Esophagus squamous epithelium (tissue), 4 donors: ENCODE measurements at regions not wholly inside any gene's neighbourhood (a gene's known extent, or its start where the extent isn't known, plus 50 kb on each side); places are given as distances from the start of the nearest gene placed in this dataset.
A peak's percentile ranks its signal among the peaks of the same experiment; 100 is the strongest.

Experiments used
- POLR2A ChIP-seq, 4 donors: fragments of 450-650 bp; IDR thresholded peaks; one replicate each; pipeline ENCODE4 v1.6.1; 2017; ENCODE audit warnings: antibody characterized with exemption in 4 of 4, mild to moderate bottlenecking in 4 of 4, moderate library complexity in 3 of 4
- TF ChIP-seq, protein P1 (sequence below), 6 experiments: fragments of 450-650 bp in 4 of 6; fragments of 200-600 bp in 2 of 6; sonication (generic) in 2 of 6; IDR thresholded peaks; one replicate each; pipeline ENCODE4 v1.5.1; 2016 to 2019; ENCODE audit warnings: antibody characterized with exemption in 6 of 6, mild to moderate bottlenecking in 4 of 6, moderate library complexity in 4 of 6

DNA sequence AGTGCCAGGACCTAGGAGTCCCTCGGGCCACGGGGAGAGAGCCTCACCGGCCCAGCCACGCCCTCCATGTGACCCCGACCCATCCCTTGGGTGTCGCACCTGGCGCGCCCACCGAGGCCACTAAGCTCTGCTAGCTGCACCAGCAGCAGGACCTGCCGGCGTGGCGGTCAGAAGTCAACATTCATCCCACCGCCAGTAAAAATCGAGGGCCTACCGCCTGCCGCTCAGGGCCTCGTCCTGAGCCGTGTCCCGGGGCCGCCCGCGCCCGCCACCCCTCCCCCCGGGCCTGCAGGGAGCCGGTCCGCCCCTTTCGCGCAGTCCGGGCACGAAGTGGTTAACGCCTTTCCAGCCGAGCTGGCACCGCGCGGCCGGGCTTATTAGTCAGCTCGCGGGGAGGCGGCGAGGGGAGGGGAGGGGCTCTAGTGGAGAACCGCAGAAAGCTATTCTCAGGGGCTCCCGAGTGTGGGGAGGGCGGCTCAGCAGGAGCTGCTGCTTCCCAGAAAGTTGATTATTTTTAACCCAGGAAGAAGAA, 124.4 kb downstream of the C9orf50 start:
- TF ChIP-seq, protein P1, sequence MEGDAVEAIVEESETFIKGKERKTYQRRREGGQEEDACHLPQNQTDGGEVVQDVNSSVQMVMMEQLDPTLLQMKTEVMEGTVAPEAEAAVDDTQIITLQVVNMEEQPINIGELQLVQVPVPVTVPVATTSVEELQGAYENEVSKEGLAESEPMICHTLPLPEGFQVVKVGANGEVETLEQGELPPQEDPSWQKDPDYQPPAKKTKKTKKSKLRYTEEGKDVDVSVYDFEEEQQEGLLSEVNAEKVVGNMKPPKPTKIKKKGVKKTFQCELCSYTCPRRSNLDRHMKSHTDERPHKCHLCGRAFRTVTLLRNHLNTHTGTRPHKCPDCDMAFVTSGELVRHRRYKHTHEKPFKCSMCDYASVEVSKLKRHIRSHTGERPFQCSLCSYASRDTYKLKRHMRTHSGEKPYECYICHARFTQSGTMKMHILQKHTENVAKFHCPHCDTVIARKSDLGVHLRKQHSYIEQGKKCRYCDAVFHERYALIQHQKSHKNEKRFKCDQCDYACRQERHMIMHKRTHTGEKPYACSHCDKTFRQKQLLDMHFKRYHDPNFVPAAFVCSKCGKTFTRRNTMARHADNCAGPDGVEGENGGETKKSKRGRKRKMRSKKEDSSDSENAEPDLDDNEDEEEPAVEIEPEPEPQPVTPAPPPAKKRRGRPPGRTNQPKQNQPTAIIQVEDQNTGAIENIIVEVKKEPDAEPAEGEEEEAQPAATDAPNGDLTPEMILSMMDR (IDR thresholded peaks at IDR 0.05): peak in 1 of 6 experiments; percentile 5
- TF ChIP-seq POLR2A (IDR thresholded peaks at IDR 0.05): peak in 2 of 4 donors; percentile 50 to 70
